ENCODE measurements at regions not wholly inside any gene's neighbourhood (a gene's known extent, or its start where the extent isn't known, plus 50 kb on each side); places are given as distances from the start of the nearest gene placed in this dataset.

- no peak for DNase-seq
These were observed 330.2 kb downstream of the TMEM114 start for GRCh38 chr16:8260140-8260539.

- no peak for DNase-seq
These were observed 331.8 kb downstream of the TMEM114 start for GRCh38 chr16:8258523-8258922.

GRCh38 chr16:8257561-8257960 is 332.8 kb downstream of the TMEM114 start:
- DNase-seq, result no peak

GRCh38 chr16:8254405-8254804 is 335.9 kb downstream of the TMEM114 start:
- DNase-seq, result no peak

GRCh38 chr16:8253718-8254117 is 336.6 kb downstream of the TMEM114 start:
- DNase-seq, result no peak

GRCh38 chr16:8251727-8252126 is 338.6 kb downstream of the TMEM114 start:
- DNase-seq, result no peak

GRCh38 chr16:8251298-8251697 is 339.0 kb downstream of the TMEM114 start:
- no peak for DNase-seq

GRCh38 chr16:8247993-8248392 is 342.3 kb downstream of the TMEM114 start:
- no peak for DNase-seq

GRCh38 chr16:8243981-8244380 is 346.3 kb downstream of the TMEM114 start:
- DNase-seq, result no peak

- DNase-seq, result no peak
These were observed 348.9 kb downstream of the TMEM114 start for GRCh38 chr16:8241408-8241807.

- DNase-seq, result no peak
These were observed 350.9 kb downstream of the TMEM114 start for GRCh38 chr16:8239443-8239842.

GRCh38 chr16:8237452-8237851 is 352.9 kb downstream of the TMEM114 start:
- DNase-seq, result no peak

- DNase-seq, result no peak
These were observed 353.5 kb downstream of the TMEM114 start for GRCh38 chr16:8236816-8237215.

GRCh38 chr16:8230497-8230896 is 359.8 kb downstream of the TMEM114 start:
- no peak for DNase-seq

- DNase-seq, result no peak
These were observed 361.2 kb downstream of the TMEM114 start for GRCh38 chr16:8229011-8229520.

GRCh38 chr16:8217201-8217600 is 373.1 kb downstream of the TMEM114 start:
- no peak for DNase-seq

GRCh38 chr16:8204769-8205168 is 385.5 kb downstream of the TMEM114 start:
- no peak for DNase-seq

- no peak for DNase-seq
These were observed 386.2 kb downstream of the TMEM114 start for GRCh38 chr16:8204096-8204495.

GRCh38 chr16:8203101-8203500 is 387.2 kb downstream of the TMEM114 start:
- no peak for DNase-seq

- no peak for DNase-seq
These were observed 389.5 kb downstream of the TMEM114 start for GRCh38 chr16:8200839-8201238.

- DNase-seq, result no peak
These were observed 390.9 kb downstream of the TMEM114 start for GRCh38 chr16:8199390-8199789.

GRCh38 chr16:8194794-8195193 is 395.5 kb downstream of the TMEM114 start:
- DNase-seq, result no peak

- no peak for DNase-seq
These were observed 401.5 kb downstream of the TMEM114 start for GRCh38 chr16:8188841-8189240.

- DNase-seq, result no peak
These were observed 402.4 kb downstream of the TMEM114 start for GRCh38 chr16:8187782-8188372.

- DNase-seq, result no peak
These were observed 405.5 kb downstream of the TMEM114 start for GRCh38 chr16:8184854-8185253.

Data from NCI-H345 (cell line).